ENCODE measurements at regions not wholly inside any gene's neighbourhood (a gene's known extent, or its start where the extent isn't known, plus 50 kb on each side); places are given as distances from the start of the nearest gene placed in this dataset.

GRCh38 chr11:95378111-95378510 is 147.1 kb upstream of the SESN3 start:
- no peak for DNase-seq (ENCODE audit: low read depth)

GRCh38 chr11:95375886-95376285 is 144.9 kb upstream of the SESN3 start:
- DNase-seq (ENCODE audit: low read depth) = no peak

DNA sequence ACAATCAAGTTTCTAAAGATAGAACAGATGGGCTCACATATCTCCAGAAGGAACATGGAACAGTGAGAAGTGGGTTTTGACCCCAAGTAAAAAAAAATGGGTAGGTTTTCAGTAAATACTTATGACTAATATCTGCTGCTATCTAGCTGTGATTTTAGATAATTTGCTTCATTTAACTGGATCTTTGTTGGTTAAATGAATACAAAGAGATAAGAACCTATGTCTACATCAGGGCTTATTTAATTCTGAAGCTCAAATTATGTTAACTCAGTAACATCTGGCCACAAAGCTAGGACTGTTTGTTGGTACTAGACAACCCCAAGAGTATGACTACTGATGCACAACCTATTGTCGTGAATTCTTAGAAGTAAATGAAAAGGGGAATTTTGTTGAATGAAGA is 144.4 kb upstream of the SESN3 start:
- DNase-seq (ENCODE audit: low read depth) = no peak

DNA sequence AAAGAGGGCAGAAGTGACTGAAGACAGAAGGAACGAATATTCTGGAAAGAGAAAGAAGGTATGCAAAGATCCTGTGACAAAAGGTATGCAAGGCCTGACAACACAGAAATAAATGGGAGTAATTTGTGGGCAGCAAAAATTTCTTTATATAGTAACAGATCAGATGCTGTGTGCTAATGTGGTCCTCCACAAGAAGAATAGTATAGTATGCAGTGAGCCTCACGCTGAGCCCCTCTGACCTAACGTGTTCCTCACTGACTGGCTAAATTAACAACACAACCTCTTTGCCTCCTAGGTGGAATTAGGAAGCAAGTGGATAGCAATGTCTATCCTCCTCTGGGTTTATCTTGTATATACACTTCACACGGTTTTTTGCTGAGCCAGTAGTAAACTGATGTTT is 143.1 kb upstream of the SESN3 start:
- DNase-seq (ENCODE audit: low read depth) = no peak

- DNase-seq (ENCODE audit: low read depth) = no peak
These were observed 142.2 kb upstream of the SESN3 start for GRCh38 chr11:95373241-95373640.

- no peak for DNase-seq (ENCODE audit: low read depth)
These were observed 141.2 kb upstream of the SESN3 start for GRCh38 chr11:95372097-95372656.

- DNase-seq (ENCODE audit: low read depth) = no peak
These were observed 140.2 kb upstream of the SESN3 start for GRCh38 chr11:95371153-95371552.

GRCh38 chr11:95367726-95368125 is 136.7 kb upstream of the SESN3 start:
- DNase-seq (ENCODE audit: low read depth) = no peak

DNA sequence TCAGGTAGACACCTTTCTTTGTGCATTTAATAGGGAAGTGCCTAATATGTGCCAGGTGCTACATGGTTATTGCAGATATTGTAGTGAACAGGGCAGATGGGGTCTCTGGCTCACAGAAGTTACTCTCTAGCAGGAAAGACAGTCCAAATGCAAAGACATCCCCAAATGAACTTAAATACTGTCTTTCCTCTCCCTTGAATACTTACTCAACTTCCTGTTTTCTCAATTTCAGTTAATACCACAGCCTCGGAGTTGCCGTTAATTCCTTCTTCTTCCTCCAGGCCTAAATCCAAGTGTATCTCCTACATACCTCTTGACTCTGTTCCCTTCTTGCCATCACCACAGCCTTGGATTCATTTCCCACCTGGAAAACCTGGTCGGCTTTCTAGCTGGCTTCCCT is 134.3 kb upstream of the SESN3 start:
- no peak for DNase-seq (ENCODE audit: low read depth)

GRCh38 chr11:95364324-95365295 is 133.6 kb upstream of the SESN3 start:
- DNase-seq (ENCODE audit: low read depth) = no peak

- no peak for DNase-seq (ENCODE audit: low read depth)
These were observed 132.7 kb upstream of the SESN3 start for GRCh38 chr11:95363708-95364107.

- no peak for DNase-seq (ENCODE audit: low read depth)
These were observed 132.2 kb upstream of the SESN3 start for GRCh38 chr11:95363164-95363563.

GRCh38 chr11:95361180-95361579 is 130.2 kb upstream of the SESN3 start:
- no peak for DNase-seq (ENCODE audit: low read depth)

- DNase-seq (ENCODE audit: low read depth) = no peak
These were observed 129.5 kb upstream of the SESN3 start for GRCh38 chr11:95360377-95361075.

DNA sequence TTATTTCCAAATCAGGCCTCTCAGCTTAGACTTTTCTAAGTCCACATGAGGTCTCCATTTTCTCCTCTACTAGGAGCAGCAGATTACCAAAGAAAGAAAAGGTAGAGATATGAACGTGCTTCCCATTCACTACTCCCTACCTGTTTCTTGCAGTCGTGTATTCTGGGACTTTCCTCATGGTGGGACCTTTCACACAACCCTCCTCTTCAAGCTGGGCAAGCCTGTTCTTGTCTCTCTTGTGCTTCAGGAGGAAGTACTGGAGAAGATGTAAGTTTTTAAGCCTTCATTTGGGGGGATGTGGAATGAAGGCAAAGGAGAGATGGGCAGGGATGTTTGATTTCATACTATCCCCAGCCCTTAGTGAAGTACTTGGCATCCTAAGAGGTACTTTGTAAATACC is 128.8 kb upstream of the SESN3 start:
- DNase-seq (ENCODE audit: low read depth) = no peak

DNA sequence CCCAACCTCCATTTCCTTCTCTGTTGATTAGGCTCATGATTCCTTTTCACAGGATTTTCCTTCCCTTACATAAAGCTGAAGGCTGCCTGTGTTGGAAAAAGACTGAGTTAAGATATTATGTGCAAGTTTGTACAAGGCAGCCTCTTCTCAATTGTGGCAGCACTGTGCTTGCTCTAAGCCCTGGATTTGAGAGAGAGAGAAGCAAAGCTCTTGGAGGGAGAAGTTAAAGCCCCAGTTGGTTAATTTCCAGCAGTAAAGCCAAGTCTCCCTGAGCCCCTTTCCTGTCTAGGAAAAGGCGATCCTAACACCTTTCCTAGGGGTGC is 128.3 kb upstream of the SESN3 start:
- no peak for DNase-seq (ENCODE audit: low read depth)

GRCh38 chr11:95358511-95359340 is 127.7 kb upstream of the SESN3 start:
- no peak for DNase-seq (ENCODE audit: low read depth)

GRCh38 chr11:95354304-95354703 is 123.3 kb upstream of the SESN3 start:
- no peak for DNase-seq (ENCODE audit: low read depth)

GRCh38 chr11:95353706-95354105 is 122.7 kb upstream of the SESN3 start:
- DNase-seq (ENCODE audit: low read depth) = no peak

- no peak for DNase-seq (ENCODE audit: low read depth)
These were observed 121.8 kb upstream of the SESN3 start for GRCh38 chr11:95352733-95353346.

DNA sequence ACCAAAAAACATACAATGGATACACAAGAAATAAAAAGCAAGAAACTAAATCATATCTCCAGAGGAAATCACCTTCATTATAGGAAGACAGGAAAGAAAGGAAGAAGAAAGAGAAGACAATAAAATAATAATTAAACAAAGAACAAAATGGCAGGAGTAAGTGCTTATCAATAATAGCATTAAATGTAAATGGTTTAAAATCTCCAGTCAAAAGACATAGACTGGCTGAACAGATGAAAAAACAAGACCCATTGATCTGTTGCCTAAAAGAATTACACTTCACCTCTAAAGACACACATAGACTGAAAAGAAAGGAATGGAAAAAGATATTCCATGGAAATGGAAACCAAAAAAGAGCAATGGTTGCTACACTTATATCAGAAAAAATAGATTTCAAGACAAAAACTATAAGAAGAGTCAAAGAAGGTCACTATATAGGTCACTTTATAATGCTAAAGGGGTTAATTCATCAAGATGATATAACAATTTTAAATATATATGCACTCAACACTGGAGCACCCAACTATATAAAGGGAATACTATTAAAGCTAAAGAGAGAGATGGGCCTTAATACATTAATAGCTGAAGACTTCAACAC is 118.4 kb upstream of the SESN3 start:
- DNase-seq (ENCODE audit: low read depth) = no peak

Data from stimulated activated CD8-positive, alpha-beta memory T cell treated with anti-CD3 and anti-CD28 coated beads, Interleukin-7, amount 100 ng/mL, for 24 hours (primary cell).